GM23338 (cell line): ENCODE measurements at regions not wholly inside any gene's neighbourhood (a gene's known extent, or its start where the extent isn't known, plus 50 kb on each side); places are given as distances from the start of the nearest gene placed in this dataset.

Experiments
- CREB1 ChIP-seq: fragments of 250-450 bp; sonication (Bioruptor Pico); IDR thresholded peaks from 2 replicates; pipeline ENCODE4 v1.5.0; 2020; ENCODE audit warnings: low read depth, mild to moderate bottlenecking, moderate library complexity
- EZH2 ChIP-seq: fragments of 200-600 bp; sonication (generic); IDR thresholded peaks from one replicate; pipeline ENCODE4 v1.8.0; 2017; ENCODE audit warnings: antibody characterized with exemption, mild to moderate bottlenecking, low read depth; ENCODE audit not compliant: unreplicated experiment
- EZH2phosphoT487 ChIP-seq: fragments of 200-600 bp; sonication (generic); IDR thresholded peaks from one replicate; pipeline ENCODE4 v1.8.1; 2018; ENCODE audit warnings: antibody characterized with exemption; ENCODE audit not compliant: unreplicated experiment
- JUNB ChIP-seq: IDR thresholded peaks from one replicate; pipeline ENCODE4 v1.6.1; 2016; ENCODE audit warnings: antibody characterized with exemption; ENCODE audit not compliant: unreplicated experiment
- NANOG ChIP-seq: IDR thresholded peaks from 2 replicates; pipeline ENCODE4 v1.6.1; 2016; ENCODE audit warnings: antibody characterized with exemption, borderline replicate concordance
- POLR2AphosphoS5 ChIP-seq: IDR thresholded peaks from 2 replicates; pipeline ENCODE4 v1.6.1; 2016; ENCODE audit warnings: antibody characterized with exemption, low read depth
- STAT1 ChIP-seq: IDR thresholded peaks from one replicate; pipeline ENCODE4 v1.6.1; 2016; ENCODE audit warnings: antibody characterized with exemption; ENCODE audit not compliant: unreplicated experiment
- ZNF114 ChIP-seq: fragments of 250-450 bp; sonication (Bioruptor Pico); IDR thresholded peaks from 2 replicates; pipeline ENCODE4 v1.5.0; 2020; ENCODE audit warnings: mild to moderate bottlenecking, moderate library complexity
- ZNF331 ChIP-seq: fragments of 250-450 bp; sonication (Bioruptor Pico); IDR thresholded peaks from 2 replicates; pipeline ENCODE4 v1.5.0; 2020; ENCODE audit warnings: low read depth, mild to moderate bottlenecking, moderate library complexity
- TF ChIP-seq, protein P1 (sequence below), 2 experiments: fragments of 200-600 bp in 1 of 2; sonication (generic) in 1 of 2; conservative IDR thresholded peaks; 2 replicates each; pipeline versions ENCODE4 v1.5.1 to v1.6.1; 2016 to 2017; ENCODE audit warnings: antibody characterized with exemption in 2 of 2, low read depth in 2 of 2, mild to moderate bottlenecking in 2 of 2, moderate library complexity in 1 of 2
- TF ChIP-seq, protein P2 (sequence below): IDR thresholded peaks from one replicate; pipeline ENCODE4 v1.6.1; 2018; ENCODE audit warnings: antibody characterized with exemption; ENCODE audit not compliant: unreplicated experiment
- TF ChIP-seq, protein P3 (sequence below): fragments of 250-450 bp; sonication (Bioruptor Pico); IDR thresholded peaks from 2 replicates; pipeline ENCODE4 v1.5.0; 2020; ENCODE audit warnings: mild to moderate bottlenecking, moderate library complexity
- TF ChIP-seq, protein P4 (sequence below): IDR thresholded peaks from 2 replicates; pipeline ENCODE4 v1.6.1; 2016; ENCODE audit warnings: antibody characterized with exemption

DNA sequence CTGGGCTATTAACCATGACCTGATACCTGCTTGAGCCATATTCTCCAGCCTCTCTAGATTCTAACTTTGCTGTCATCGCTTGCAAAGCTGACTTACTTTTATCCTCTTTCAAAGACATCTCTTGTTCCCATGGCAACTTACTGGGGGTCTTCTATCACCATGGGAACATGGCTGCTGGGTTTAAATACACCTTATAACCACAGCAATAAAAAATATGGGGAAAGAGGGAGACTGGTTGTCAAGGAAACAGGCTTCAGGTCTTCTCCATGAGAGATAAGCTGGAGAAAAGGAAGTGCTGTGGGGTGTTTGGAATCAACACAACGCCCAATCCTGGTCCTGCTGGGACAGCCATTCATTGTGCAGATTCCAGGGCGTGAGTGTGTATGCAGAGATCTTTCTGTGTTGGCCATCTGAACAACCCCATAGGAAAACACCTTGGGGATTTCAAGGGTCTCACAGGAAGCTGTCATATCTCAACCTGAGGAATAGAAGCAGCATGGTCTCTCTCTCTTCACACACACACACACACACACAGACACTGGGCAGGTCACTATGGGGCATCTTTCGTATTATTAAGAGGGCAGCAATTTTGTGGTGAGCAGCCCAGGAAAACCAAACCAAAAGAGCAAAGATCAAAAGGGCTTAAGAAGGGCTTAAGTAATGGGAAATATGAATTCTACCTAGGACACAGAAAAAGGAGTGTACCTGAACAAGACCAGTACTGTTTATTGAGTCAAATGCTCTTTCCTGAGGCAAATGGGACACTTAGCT, 344.7 kb upstream of the NCAM1 start:
- TF ChIP-seq, protein P1, sequence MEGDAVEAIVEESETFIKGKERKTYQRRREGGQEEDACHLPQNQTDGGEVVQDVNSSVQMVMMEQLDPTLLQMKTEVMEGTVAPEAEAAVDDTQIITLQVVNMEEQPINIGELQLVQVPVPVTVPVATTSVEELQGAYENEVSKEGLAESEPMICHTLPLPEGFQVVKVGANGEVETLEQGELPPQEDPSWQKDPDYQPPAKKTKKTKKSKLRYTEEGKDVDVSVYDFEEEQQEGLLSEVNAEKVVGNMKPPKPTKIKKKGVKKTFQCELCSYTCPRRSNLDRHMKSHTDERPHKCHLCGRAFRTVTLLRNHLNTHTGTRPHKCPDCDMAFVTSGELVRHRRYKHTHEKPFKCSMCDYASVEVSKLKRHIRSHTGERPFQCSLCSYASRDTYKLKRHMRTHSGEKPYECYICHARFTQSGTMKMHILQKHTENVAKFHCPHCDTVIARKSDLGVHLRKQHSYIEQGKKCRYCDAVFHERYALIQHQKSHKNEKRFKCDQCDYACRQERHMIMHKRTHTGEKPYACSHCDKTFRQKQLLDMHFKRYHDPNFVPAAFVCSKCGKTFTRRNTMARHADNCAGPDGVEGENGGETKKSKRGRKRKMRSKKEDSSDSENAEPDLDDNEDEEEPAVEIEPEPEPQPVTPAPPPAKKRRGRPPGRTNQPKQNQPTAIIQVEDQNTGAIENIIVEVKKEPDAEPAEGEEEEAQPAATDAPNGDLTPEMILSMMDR (conservative IDR thresholded peaks at IDR 0.05; ENCODE audit: low read depth in 2 of 2): no peak
- TF ChIP-seq ZNF331 (CRISPR knock-in tag) (no peak), CREB1 (CRISPR knock-in tag) (no peak), EZH2 (no peak), POLR2AphosphoS5 (no peak), EZH2phosphoT487 (no peak), ZNF114 (CRISPR knock-in tag) (no peak), STAT1 (no peak), NANOG (no peak), JUNB (no peak)
- TF ChIP-seq, protein P2, sequence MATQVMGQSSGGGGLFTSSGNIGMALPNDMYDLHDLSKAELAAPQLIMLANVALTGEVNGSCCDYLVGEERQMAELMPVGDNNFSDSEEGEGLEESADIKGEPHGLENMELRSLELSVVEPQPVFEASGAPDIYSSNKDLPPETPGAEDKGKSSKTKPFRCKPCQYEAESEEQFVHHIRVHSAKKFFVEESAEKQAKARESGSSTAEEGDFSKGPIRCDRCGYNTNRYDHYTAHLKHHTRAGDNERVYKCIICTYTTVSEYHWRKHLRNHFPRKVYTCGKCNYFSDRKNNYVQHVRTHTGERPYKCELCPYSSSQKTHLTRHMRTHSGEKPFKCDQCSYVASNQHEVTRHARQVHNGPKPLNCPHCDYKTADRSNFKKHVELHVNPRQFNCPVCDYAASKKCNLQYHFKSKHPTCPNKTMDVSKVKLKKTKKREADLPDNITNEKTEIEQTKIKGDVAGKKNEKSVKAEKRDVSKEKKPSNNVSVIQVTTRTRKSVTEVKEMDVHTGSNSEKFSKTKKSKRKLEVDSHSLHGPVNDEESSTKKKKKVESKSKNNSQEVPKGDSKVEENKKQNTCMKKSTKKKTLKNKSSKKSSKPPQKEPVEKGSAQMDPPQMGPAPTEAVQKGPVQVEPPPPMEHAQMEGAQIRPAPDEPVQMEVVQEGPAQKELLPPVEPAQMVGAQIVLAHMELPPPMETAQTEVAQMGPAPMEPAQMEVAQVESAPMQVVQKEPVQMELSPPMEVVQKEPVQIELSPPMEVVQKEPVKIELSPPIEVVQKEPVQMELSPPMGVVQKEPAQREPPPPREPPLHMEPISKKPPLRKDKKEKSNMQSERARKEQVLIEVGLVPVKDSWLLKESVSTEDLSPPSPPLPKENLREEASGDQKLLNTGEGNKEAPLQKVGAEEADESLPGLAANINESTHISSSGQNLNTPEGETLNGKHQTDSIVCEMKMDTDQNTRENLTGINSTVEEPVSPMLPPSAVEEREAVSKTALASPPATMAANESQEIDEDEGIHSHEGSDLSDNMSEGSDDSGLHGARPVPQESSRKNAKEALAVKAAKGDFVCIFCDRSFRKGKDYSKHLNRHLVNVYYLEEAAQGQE: no peak
- TF ChIP-seq, protein P3, sequence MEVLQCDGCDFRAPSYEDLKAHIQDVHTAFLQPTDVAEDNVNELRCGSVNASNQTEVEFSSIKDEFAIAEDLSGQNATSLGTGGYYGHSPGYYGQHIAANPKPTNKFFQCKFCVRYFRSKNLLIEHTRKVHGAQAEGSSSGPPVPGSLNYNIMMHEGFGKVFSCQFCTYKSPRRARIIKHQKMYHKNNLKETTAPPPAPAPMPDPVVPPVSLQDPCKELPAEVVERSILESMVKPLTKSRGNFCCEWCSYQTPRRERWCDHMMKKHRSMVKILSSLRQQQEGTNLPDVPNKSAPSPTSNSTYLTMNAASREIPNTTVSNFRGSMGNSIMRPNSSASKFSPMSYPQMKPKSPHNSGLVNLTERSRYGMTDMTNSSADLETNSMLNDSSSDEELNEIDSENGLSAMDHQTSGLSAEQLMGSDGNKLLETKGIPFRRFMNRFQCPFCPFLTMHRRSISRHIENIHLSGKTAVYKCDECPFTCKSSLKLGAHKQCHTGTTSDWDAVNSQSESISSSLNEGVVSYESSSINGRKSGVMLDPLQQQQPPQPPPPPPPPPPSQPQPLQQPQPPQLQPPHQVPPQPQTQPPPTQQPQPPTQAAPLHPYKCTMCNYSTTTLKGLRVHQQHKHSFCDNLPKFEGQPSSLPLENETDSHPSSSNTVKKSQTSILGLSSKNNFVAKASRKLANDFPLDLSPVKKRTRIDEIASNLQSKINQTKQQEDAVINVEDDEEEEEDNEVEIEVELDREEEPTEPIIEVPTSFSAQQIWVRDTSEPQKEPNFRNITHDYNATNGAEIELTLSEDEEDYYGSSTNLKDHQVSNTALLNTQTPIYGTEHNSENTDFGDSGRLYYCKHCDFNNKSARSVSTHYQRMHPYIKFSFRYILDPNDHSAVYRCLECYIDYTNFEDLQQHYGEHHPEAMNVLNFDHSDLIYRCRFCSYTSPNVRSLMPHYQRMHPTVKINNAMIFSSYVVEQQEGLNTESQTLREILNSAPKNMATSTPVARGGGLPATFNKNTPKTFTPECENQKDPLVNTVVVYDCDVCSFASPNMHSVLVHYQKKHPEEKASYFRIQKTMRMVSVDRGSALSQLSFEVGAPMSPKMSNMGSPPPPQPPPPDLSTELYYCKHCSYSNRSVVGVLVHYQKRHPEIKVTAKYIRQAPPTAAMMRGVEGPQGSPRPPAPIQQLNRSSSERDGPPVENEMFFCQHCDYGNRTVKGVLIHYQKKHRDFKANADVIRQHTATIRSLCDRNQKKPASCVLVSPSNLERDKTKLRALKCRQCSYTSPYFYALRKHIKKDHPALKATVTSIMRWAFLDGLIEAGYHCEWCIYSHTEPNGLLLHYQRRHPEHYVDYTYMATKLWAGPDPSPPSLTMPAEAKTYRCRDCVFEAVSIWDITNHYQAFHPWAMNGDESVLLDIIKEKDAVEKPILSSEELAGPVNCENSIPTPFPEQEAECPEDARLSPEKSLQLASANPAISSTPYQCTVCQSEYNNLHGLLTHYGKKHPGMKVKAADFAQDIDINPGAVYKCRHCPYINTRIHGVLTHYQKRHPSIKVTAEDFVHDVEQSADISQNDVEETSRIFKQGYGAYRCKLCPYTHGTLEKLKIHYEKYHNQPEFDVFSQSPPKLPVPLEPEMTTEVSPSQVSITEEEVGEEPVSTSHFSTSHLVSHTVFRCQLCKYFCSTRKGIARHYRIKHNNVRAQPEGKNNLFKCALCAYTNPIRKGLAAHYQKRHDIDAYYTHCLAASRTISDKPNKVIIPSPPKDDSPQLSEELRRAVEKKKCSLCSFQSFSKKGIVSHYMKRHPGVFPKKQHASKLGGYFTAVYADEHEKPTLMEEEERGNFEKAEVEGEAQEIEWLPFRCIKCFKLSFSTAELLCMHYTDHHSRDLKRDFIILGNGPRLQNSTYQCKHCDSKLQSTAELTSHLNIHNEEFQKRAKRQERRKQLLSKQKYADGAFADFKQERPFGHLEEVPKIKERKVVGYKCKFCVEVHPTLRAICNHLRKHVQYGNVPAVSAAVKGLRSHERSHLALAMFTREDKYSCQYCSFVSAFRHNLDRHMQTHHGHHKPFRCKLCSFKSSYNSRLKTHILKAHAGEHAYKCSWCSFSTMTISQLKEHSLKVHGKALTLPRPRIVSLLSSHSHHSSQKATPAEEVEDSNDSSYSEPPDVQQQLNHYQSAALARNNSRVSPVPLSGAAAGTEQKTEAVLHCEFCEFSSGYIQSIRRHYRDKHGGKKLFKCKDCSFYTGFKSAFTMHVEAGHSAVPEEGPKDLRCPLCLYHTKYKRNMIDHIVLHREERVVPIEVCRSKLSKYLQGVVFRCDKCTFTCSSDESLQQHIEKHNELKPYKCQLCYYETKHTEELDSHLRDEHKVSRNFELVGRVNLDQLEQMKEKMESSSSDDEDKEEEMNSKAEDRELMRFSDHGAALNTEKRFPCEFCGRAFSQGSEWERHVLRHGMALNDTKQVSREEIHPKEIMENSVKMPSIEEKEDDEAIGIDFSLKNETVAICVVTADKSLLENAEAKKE: no peak
- TF ChIP-seq, protein P4, sequence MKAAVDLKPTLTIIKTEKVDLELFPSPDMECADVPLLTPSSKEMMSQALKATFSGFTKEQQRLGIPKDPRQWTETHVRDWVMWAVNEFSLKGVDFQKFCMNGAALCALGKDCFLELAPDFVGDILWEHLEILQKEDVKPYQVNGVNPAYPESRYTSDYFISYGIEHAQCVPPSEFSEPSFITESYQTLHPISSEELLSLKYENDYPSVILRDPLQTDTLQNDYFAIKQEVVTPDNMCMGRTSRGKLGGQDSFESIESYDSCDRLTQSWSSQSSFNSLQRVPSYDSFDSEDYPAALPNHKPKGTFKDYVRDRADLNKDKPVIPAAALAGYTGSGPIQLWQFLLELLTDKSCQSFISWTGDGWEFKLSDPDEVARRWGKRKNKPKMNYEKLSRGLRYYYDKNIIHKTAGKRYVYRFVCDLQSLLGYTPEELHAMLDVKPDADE: no peak
